LHCN-M2 (cell line): ENCODE measurements at regions not wholly inside any gene's neighbourhood (a gene's known extent, or its start where the extent isn't known, plus 50 kb on each side); places are given as distances from the start of the nearest gene placed in this dataset.
A peak's percentile ranks its signal among the peaks of the same experiment; 100 is the strongest.

ENCODE experiments used
- DNase-seq: peaks from one replicate; pipeline ENCODE4 v3.0.0-alpha.2; 2012; ENCODE audit warnings: low read depth

- no peak for DNase-seq
These were observed 120.0 kb downstream of the BEGAIN start for GRCh38 chr14:100467046-100467750.

DNA sequence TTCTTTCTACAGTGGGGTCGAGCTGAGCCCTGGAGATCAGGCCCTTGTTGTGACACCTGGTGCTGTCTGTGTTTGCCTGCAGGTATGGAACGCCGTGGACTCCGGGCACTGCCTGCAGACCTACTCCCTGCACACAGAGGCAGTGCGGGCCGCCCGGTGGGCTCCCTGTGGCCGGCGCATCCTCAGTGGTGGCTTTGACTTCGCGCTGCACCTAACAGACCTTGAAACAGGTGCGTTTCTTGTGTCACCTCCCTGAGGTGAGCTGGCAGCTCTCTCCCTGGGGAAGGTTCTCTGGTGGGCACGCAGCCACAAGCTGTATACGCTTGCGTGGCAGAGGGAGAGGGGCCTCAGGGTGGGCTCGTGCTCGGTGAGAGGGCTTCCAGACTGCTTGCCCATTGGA, 119.3 kb downstream of the BEGAIN start:
- no peak for DNase-seq

DNA sequence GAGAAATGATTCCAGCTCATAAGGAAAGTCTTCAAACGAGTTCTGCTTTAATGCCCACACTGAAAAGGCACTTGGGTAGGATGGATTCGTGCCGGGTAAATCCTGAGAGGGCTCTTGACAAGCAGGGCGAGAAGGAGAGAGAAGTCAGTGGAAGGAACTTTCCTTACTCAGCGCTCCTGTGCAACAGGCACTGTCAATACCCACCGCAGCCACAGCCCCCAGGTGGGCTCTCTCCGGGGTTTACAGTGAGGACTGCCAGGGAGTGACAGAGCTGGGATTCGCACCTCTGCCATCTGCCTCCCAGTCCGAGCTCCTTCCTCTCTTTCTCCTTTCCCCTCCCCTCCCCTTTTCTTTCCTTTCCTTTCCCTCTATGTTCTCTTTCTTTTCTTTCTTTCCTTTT, 118.7 kb downstream of the BEGAIN start:
- DNase-seq = no peak

- DNase-seq = no peak
These were observed 117.3 kb downstream of the BEGAIN start for GRCh38 chr14:100469632-100470522.

DNA sequence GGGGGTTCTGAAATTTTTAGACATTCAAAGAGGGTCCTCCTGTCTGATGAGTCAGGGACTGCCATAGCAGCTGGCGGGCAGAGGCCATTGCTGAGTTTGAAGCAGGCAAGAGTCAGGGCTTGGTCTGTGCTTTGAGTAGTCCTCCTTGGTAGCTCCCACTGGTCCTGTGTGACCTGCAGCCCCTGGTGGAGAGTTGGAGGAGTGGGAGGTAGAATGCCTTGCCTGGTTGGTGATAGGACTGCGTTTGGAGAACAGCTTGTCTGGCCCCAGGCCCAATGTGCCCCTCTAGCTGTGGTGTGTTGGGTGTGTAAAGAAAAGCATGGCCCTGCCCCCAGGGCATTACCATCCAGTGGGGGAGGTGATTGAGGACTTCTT, 116.7 kb downstream of the BEGAIN start:
- DNase-seq = no peak

DNA sequence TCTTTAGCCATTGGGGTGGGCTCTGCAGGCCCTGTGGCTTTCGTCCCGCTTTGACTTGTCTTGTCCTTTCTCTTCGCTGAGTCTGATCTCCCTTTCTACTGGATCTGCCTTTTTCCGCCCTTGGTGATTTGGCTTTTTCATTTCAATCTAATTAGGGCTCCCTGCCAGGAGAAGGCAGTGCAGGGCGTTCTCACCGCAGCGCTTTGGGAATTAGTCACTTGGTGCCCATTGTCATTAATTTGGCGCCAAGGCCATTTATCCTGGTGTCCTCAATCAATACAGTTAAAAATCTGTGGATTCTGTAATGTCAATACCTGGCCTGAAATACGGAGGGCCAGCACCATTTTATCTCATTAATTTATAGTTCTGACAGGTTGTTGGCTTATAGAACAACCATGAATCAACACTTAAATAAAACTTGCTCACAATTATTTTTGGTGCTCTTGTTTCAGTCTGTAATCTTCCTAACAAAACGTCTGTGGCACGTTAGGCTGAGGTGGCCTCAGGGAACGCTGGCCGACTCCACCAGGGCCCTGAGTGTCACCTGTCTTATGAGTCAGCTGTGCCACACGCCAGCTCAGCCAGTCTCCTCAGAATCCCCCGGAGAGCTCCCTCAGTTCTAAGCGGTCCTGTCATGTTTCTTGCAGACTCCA, 115.7 kb downstream of the BEGAIN start:
- DNase-seq = no peak

GRCh38 chr14:100472094-100472455, 115.1 kb downstream of the BEGAIN start:
- DNase-seq = no peak

DNA sequence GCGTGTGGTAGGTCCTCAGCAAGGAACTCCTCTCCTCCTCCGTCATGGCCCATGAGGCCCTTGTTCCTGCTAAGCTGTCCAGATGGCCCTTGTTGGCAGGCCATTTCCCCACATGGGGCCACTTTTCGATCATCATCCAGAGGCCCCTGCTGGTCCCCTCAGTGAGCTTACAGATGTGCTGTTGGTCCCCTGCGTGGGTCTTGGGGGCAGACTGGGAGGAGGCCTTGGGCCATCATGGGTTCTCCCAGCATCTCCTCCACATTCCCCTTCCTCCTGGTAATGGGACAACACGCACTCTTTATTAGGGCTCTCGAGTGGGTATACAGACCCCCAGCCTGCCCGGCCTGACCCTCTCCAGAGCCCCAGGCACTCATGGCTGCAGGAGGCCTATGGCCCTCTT, 114.7 kb downstream of the BEGAIN start:
- DNase-seq = no peak

GRCh38 chr14:100473249-100473648, 114.0 kb downstream of the BEGAIN start:
- DNase-seq = no peak

DNA sequence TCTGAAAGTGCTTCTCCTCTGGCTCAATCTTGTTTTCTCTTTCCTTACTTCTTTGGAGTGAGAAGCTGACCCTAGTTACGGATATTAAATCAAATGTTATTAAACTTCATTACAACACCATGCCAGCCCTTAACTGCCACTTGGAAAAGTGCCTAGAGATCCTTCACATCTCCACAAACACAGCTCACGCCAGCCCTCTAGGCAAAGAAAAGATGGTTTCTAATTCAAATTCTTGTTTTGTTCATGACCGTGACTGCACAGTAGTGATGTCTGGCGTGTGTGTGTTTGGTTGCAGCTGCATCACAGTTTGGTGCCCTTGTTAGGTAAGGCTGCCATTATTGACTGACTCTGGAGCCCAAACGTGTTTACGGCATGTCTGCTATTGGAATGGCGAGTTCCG, 113.0 kb downstream of the BEGAIN start:
- DNase-seq = no peak

DNA sequence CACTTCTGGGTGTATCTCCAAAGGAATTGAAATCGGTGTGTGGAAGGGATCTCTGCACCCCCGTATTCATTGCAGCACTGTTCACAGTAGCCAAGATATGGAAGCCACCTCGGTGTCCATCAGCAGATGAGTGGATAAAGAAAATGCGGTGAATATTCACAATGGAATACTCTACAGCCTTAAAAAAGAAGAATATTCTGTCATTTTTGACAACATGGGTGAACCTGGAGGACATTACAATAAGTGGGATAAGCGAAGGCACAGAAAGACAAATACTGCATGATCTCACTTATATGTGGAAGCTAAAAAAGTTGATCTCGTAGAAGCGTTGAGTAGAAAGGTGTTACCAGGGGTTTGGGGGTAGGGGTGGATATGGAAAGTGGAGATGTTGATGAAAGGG, 111.9 kb downstream of the BEGAIN start:
- DNase-seq = no peak

- DNase-seq = peak; percentile 85
These were observed 111.0 kb downstream of the BEGAIN start for GRCh38 chr14:100476012-100476822.

GRCh38 chr14:100484531-100485267, 102.5 kb downstream of the BEGAIN start:
- no peak for DNase-seq

- peak; percentile 62 for DNase-seq
These were observed 101.0 kb downstream of the BEGAIN start for GRCh38 chr14:100486025-100486828.
